Activated naive CD4-positive, alpha-beta T cell treated with anti-CD3 and anti-CD28 coated beads, Interleukin-2, amount 50 U/mL, for 16 hours (primary cell): ENCODE measurements at regions not wholly inside any gene's neighbourhood (a gene's known extent, or its start where the extent isn't known, plus 50 kb on each side); places are given as distances from the start of the nearest gene placed in this dataset.

Experiments
- DNase-seq: peaks from one replicate; pipeline ENCODE4 v3.0.0-alpha.2; 2020

- DNase-seq, result no peak
These were observed 301.8 kb downstream of the TFAP2C start for GRCh38 chr20:56930876-56931275.

GRCh38 chr20:56932575-56933330 is 303.6 kb downstream of the TFAP2C start:
- no peak for DNase-seq

DNA sequence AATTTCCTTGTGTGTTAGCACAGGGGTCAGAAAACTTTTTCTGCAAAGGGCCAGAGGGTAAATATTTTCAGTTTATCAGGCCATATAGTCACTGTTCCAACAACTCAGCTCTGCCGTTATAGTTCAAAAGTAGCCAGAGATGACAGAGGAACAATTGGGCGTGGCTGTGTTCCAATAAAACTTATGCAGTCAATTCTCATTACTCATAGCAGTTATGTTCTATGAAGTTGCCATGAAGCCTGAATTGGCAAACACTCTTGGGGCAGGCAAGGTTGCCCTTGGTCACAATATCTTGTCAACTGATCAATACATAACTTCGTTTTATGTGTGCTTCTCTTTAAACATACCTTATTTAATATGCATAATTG is 304.2 kb downstream of the TFAP2C start:
- DNase-seq, result no peak

GRCh38 chr20:56934888-56935287 is 305.8 kb downstream of the TFAP2C start:
- DNase-seq, result no peak

GRCh38 chr20:56940466-56940865 is 311.4 kb downstream of the TFAP2C start:
- no peak for DNase-seq

DNA sequence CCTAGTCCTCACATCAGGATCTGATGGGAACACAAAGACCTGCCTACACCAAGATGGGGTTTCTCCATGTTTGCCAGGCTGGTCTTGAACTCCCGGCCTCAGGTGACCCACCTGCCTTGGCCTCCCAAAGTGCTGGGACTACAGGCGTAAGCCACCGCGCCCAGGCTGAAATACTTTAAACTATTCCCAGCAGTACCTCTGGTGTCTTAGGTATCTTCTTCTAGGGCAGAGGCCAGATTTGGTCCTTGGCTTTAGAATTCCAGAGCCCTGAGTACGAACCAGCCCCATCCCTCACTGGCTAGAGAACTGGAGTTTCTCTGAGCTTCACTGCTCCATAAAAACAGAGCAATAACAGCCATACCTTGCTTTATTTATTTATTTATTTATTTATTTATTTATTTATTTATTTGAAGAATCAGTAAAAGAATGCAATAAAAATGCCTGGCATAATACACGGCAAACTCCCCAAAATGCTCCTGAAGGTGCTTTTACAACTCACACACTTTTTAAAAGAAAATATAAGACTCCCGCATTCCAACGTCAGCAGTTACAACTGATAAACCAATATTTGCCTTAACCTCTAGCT is 312.1 kb downstream of the TFAP2C start:
- DNase-seq, result no peak

DNA sequence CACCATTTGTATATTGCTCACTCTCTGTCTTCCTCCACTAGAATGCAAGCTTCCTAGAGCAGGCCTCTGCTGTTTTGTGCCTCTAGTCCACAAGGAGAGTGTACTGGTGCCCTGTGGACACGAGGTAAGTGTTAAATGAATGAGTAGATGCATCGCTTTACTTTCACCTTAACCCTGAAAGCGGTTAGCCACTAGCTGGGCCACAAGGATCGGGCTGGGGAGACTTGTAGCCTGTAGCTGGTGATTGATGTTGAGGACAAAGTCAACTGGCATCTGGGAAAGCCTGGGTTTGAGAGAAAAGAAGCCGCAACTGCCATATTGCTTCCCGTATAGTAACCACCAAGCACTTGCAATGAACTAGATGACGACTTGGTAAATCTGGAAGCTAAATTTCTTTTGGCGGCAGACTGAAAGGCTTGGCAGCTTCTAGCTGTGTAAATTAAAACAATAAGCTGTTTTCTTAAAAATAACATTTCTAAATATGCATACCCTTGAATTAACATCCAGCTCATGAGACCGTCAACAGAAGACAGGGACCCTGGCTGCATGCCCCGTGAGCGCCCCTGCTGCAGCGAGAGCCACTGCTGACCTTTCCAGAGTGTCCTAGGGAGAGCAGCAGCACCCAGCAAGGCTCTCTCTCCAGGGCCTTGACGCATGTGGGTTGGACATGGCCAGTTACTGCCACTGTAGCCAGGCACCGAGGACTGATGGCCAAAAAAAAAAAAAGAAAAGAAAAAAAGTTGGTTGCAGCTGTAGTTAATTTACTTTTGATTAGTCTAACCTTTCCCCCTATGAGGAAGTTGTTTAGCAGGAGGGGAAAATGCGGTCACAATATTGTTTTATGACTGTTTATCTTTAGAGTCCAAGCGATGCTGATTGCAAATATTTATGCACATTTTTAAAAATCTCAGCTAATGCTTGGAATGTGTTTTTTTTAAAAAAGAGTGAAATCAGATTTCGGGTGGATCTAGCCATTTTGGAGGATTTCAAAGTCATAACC is 315.1 kb downstream of the TFAP2C start:
- no peak for DNase-seq

GRCh38 chr20:56945057-56945456 is 316.0 kb downstream of the TFAP2C start:
- DNase-seq, result no peak

GRCh38 chr20:56945901-56946300 is 316.8 kb downstream of the TFAP2C start:
- DNase-seq, result no peak

- no peak for DNase-seq
These were observed 317.1 kb downstream of the BMP7 start for GRCh38 chr20:56949318-56949717.

DNA sequence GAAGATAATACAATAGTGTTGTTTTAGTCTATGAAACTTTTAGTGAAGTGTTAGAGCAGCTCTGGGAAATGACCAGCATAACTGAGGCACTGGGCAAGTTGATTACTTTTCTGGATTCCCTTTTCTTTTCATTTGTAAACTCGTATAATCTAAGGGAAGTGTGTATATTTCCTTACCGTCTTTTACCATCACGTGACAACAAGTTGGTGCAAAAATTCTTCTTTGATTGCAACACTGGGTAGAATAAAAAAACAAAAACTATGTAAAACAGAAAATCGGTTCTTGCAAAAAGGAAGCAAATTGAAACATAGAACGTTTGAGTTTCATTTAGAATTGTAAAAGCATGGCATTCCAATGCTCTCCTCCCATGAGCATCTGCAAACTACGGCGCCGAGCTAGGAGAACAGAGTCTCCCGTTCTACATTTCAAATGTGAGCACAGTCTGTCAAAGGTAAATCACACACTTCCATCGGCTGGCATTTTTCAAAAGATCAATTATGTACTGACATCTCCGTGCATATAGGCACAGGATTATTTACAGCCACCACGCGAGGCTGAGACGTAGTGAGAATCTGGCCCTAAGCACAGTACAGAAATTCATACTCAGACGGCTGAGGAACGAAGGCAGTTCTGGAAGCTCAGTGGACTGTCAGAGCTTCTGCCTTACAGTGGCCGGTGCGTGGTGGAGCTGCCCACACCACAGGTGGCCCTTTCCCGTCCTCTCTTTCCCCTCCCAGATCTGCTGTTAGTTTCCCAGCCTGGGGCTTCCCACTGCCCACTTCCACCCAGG is 314.0 kb downstream of the BMP7 start:
- DNase-seq, result no peak

- DNase-seq, result no peak
These were observed 313.3 kb downstream of the BMP7 start for GRCh38 chr20:56953048-56953586.

- no peak for DNase-seq
These were observed 311.6 kb downstream of the BMP7 start for GRCh38 chr20:56954797-56955196.

GRCh38 chr20:56955680-56956079 is 310.8 kb downstream of the BMP7 start:
- no peak for DNase-seq

- no peak for DNase-seq
These were observed 309.9 kb downstream of the BMP7 start for GRCh38 chr20:56956534-56956933.

- no peak for DNase-seq
These were observed 308.5 kb downstream of the BMP7 start for GRCh38 chr20:56957737-56958553.

- DNase-seq, result no peak
These were observed 301.5 kb downstream of the BMP7 start for GRCh38 chr20:56964901-56965300.

DNA sequence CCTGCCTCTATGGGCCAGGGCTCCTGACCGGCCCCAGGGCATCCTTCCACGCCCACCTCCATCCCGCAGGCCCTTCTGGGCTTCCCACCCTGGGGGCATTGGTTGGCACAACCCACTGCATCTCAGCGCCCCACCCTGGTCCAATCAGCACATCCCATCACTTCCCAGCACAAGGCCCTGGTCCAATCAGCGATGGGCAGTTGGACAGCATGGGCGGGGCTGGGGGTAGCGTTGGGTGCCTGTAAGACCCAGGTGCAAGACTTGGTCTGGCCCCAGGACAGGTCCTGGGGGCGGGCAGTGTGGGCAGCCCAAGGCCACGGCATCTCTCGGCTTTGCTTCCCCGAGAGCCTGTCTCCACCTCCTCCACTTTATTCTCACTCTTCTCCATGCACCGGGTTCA is 298.5 kb downstream of the BMP7 start:
- no peak for DNase-seq

DNA sequence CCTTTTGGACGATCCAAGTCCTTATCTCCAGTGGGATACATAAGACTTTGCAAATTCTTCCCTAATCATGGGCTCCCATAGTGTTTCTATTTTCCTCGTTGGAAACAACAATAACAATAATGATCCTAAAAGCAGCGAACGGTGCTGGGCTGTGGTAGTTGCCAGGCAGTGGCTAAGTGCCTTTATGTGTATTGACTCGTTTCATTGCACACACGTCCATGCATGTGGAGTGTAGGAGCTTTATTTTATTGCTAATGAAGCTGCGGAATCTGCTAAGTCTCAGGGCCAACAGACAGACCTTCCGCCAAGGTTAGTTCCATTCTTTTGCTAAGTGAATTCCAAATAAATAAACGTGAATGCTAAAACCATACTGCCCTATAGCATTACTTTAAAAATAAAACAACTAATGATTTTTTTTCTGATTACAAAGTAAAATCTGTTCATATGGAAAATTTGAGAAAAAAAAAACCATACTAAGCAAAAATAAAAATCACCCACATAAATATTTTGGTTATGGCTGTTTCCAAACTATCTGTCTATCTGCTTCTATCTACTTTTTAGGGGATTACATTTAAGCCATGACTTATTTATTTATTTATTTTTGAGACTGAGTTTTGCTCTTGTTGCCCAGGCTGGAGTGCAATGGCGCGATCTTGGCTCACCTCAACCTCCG is 297.9 kb downstream of the BMP7 start:
- no peak for DNase-seq

DNA sequence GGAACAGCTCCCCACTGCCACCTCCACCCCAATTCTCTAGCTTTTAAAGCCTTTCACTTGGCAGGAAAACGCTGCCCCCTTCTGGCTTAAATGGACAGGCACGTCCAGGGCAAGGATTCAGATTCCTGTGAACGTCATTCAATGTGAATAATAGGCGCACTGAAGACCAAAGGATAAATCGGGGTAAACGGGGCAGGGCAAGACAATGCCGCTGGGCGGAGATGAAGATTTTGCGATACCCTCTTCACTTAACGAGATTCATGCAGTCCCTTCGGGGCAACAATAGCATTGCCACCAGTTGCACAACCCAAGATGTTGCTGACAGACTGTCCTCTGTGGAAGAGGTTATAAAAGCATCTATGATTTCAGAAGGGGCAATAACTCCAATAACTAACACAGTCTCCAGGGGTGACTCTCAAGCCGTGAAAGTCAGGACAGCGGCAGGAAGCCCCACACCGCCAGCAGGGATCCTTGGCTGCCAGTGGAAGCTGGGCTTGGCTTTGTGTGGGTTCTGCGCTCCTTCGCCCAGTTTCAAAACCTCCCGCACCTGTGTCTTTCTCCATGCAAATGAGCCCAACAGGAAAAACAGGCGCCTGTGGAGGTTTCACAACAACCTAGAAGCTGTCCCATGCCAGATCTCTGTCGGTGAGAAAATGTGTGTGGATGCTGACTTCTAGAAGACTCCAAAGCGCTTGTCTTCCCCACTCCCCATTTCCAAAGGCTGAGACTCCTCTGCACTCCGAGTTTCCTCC is 291.8 kb downstream of the BMP7 start:
- no peak for DNase-seq
